A673 (cell line): ENCODE measurements at regions not wholly inside any gene's neighbourhood (a gene's known extent, or its start where the extent isn't known, plus 50 kb on each side); places are given as distances from the start of the nearest gene placed in this dataset.

Experiments used
- BruUV-seq: library from RNA; stranded (reverse); fragments of 400-500 nt; replicated peaks from 2 replicates; lab custom pipeline; 2021; lab: Mats Ljungman, UMichigan
- CTCF ChIA-PET: fragments of 300-600 bp; sonication (Branson Sonifier 250); formaldehyde crosslinking; loops from one replicate; lab custom pipeline; 2022; ENCODE audit warnings: antibody characterized with exemption; lab: Charles Lee
- POLR2A ChIA-PET: fragments of 300-600 bp; sonication (Branson Sonifier 250); formaldehyde crosslinking; loops from one replicate; lab custom pipeline; 2022; ENCODE audit warnings: antibody characterized with exemption; ENCODE audit not compliant: low non-redundant PET; lab: Charles Lee
- DNase-seq: peaks from one replicate; pipeline ENCODE4 v3.0.0-alpha.2; 2015; ENCODE audit warnings: low spot score
- H3K27ac ChIP-seq: fragments of 200-600 bp; sonication (generic); 2 replicates; pipeline ENCODE4 v1.5.1; 2016; ENCODE audit warnings: mixed run types, low read depth, mild to moderate bottlenecking, mixed read lengths, antibody characterized with exemption, low read length; ENCODE audit not compliant: poor library complexity, severe bottlenecking
- H3K27me3 ChIP-seq: fragments of 200-600 bp; sonication (generic); replicated peaks from 2 replicates; pipeline ENCODE4 v1.6.1; 2017; ENCODE audit warnings: mixed run types, low read depth, mild to moderate bottlenecking, mixed read lengths, antibody characterized with exemption, low read length; ENCODE audit not compliant: insufficient read depth, poor library complexity
- H3K36me3 ChIP-seq: fragments of 200-600 bp; sonication (generic); 2 replicates; pipeline ENCODE4 v1.6.1; 2016; ENCODE audit warnings: mixed run types, mild to moderate bottlenecking, mixed read lengths, antibody characterized with exemption, low read length; ENCODE audit not compliant: insufficient read depth, poor library complexity, severe bottlenecking
- H3K4me1 ChIP-seq: fragments of 200-600 bp; sonication (generic); 2 replicates; pipeline ENCODE4 v1.6.1; 2017; ENCODE audit warnings: mixed run types, mild to moderate bottlenecking, mixed read lengths, antibody characterized with exemption, low read length; ENCODE audit not compliant: insufficient read depth, poor library complexity, severe bottlenecking
- H3K4me3 ChIP-seq: fragments of 200-600 bp; sonication (generic); 2 replicates; pipeline ENCODE4 v1.5.1; 2016; ENCODE audit warnings: low read depth, mixed run types, mild to moderate bottlenecking, mixed read lengths, low read length; ENCODE audit not compliant: poor library complexity, severe bottlenecking
- H3K9me3 ChIP-seq: fragments of 200-600 bp; sonication (generic); 2 replicates; pipeline ENCODE4 v1.6.1; 2016; ENCODE audit warnings: mixed run types, low read depth, mild to moderate bottlenecking, mixed read lengths, antibody characterized with exemption, low read length; ENCODE audit not compliant: poor library complexity, severe bottlenecking
- EZH2 ChIP-seq: fragments of 200-600 bp; sonication (generic); IDR thresholded peaks from 2 replicates; pipeline ENCODE4 v1.6.1; 2017; ENCODE audit warnings: borderline replicate concordance, low read depth, mild to moderate bottlenecking, mixed read lengths, antibody characterized with exemption, low read length; ENCODE audit not compliant: poor library complexity, severe bottlenecking
- intact Hi-C: fragments of 100-400 bp; cut with micrococcal nuclease; formaldehyde crosslinking; loops from one replicate; pipeline ENCODE4 v1.10.0; 2022; ENCODE audit not compliant: unreplicated experiment
- TF ChIP-seq, protein P1 (sequence below): fragments of 300-800, 200-600 bp; sonication (generic); conservative IDR thresholded peaks from 2 replicates; pipeline ENCODE4 v1.5.1; 2017; ENCODE audit warnings: low read depth, mild to moderate bottlenecking, antibody characterized with exemption, low read length, moderate library complexity, mixed read lengths

DNA sequence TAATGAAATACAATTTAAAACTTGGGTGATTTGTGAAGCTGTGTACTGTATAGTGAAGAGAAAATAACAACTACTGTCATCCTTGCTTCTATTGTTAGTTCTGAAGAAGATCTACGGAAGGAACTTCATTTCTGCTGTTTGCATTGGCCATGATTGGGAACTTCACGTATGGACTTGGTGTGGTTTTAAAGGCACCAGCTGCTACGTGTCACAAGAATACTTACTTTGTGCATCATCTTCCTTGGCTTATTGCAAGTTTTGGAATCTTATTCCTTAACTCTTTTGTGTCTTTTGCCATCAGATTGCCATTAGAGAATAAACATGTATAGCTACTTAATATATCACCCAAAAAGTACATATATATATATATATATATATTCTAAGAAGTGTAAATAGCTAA is 75.0 kb upstream of the VEPH1 start:
- POLR2A ChIA-PET = no interaction called here
- CTCF ChIA-PET = no interaction called here
- Histone ChIP-seq H3K9me3 (no peaks in the 10 kb centered on the region), H3K36me3 (no peaks in the 10 kb centered on the region), H3K27ac (no peak overlapping the region), H3K4me1 (no peaks in the 10 kb centered on the region), H3K27me3 (no peaks in the 10 kb centered on the region), H3K4me3 (no peak overlapping the region)
- intact Hi-C loops = no loop called here
- TF ChIP-seq EZH2 = no peak
- TF ChIP-seq, protein P1, sequence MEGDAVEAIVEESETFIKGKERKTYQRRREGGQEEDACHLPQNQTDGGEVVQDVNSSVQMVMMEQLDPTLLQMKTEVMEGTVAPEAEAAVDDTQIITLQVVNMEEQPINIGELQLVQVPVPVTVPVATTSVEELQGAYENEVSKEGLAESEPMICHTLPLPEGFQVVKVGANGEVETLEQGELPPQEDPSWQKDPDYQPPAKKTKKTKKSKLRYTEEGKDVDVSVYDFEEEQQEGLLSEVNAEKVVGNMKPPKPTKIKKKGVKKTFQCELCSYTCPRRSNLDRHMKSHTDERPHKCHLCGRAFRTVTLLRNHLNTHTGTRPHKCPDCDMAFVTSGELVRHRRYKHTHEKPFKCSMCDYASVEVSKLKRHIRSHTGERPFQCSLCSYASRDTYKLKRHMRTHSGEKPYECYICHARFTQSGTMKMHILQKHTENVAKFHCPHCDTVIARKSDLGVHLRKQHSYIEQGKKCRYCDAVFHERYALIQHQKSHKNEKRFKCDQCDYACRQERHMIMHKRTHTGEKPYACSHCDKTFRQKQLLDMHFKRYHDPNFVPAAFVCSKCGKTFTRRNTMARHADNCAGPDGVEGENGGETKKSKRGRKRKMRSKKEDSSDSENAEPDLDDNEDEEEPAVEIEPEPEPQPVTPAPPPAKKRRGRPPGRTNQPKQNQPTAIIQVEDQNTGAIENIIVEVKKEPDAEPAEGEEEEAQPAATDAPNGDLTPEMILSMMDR = no peak
- no TSS peak for BruUV-seq
- DNase-seq = no peak

- H3K27ac ChIP-seq = no peak overlapping the region
- no peak for DNase-seq
- H3K27me3 ChIP-seq = peaks cover 6% of the 10 kb centered on the region
- H3K4me1 ChIP-seq = no peaks in the 10 kb centered on the region
- intact Hi-C loops = no loop called here
- ChIA-PET POLR2A (no interaction called here), CTCF (interaction anchor here (1.6 kb wide), 1 partner anchor 370 kb away, joined by 4 read pairs; no protein-coding TSS in a partner anchor)
- H3K36me3 ChIP-seq = no peaks in the 10 kb centered on the region
- no peak overlapping the region for H3K4me3 ChIP-seq
- no TSS peak for BruUV-seq
- no peaks in the 10 kb centered on the region for H3K9me3 ChIP-seq
- no peak for TF ChIP-seq EZH2
- TF ChIP-seq, protein P1 = no peak
These were observed 71.3 kb upstream of the VEPH1 start for GRCh38 chr3:157574531-157574930.

DNA sequence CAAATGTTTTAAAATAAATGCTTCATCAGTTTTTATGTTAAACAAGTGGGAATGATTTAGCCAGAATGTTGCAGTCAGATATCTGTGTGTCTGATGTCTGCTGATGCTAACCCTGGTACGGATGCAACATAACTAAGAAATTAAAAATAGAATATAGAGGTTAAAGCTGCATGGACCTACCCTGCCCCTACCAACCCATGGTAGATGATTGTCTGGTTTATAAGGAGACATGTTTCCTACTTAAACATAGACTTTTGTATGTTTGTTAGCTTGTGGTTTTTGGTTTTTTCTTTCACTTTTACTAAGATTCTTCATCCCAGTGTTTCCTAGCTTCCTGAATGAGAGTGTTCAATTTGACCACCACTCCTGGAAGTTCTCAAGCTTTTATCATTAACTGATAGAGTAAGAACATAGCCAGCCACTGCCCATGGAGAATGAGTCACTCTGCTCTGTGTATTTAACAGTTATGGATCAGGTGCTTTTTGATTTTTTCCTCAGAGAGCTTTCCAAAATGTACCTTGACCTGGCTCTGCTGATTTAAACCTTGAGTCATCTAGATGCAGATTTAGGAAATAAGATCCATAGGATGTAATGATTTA is 70.7 kb upstream of the VEPH1 start:
- POLR2A ChIA-PET = no interaction called here
- no TSS peak for BruUV-seq

More for the DNA sequence above, 70.7 kb upstream of the VEPH1 start:
- no peak overlapping the region for H3K4me3 ChIP-seq
- CTCF ChIA-PET = interaction anchor here (1.6 to 2.1 kb wide), 3 partner anchors 42 to 370 kb away, joined by 4 to 54 read pairs (median 11); no protein-coding TSS in a partner anchor
- DNase-seq = no peak
- no peaks in the 10 kb centered on the region for H3K36me3 ChIP-seq
- TF ChIP-seq, protein P1 = no peak
- H3K4me1 ChIP-seq = no peaks in the 10 kb centered on the region
- intact Hi-C loops = no loop called here
- H3K27ac ChIP-seq = no peak overlapping the region
- no peaks in the 10 kb centered on the region for H3K9me3 ChIP-seq
- peaks cover 6% of the 10 kb centered on the region for H3K27me3 ChIP-seq
